GM23338 (cell line): ENCODE measurements at regions not wholly inside any gene's neighbourhood (a gene's known extent, or its start where the extent isn't known, plus 50 kb on each side); places are given as distances from the start of the nearest gene placed in this dataset.

Experiments
- EZH2 ChIP-seq: fragments of 200-600 bp; sonication (generic); IDR thresholded peaks from one replicate; pipeline ENCODE4 v1.8.0; 2017; ENCODE audit warnings: antibody characterized with exemption, mild to moderate bottlenecking, low read depth; ENCODE audit not compliant: unreplicated experiment
- EZH2phosphoT487 ChIP-seq: fragments of 200-600 bp; sonication (generic); IDR thresholded peaks from one replicate; pipeline ENCODE4 v1.8.1; 2018; ENCODE audit warnings: antibody characterized with exemption; ENCODE audit not compliant: unreplicated experiment
- POLR2AphosphoS5 ChIP-seq: IDR thresholded peaks from 2 replicates; pipeline ENCODE4 v1.6.1; 2016; ENCODE audit warnings: antibody characterized with exemption, low read depth
- TF ChIP-seq, protein P1 (sequence below), 2 experiments: fragments of 200-600 bp in 1 of 2; sonication (generic) in 1 of 2; conservative IDR thresholded peaks; 2 replicates each; pipeline versions ENCODE4 v1.5.1 to v1.6.1; 2016 to 2017; ENCODE audit warnings: antibody characterized with exemption in 2 of 2, low read depth in 2 of 2, mild to moderate bottlenecking in 2 of 2, moderate library complexity in 1 of 2
- TF ChIP-seq, protein P2 (sequence below): IDR thresholded peaks from 2 replicates; pipeline ENCODE4 v1.6.1; 2016; ENCODE audit warnings: antibody characterized with exemption
- TF ChIP-seq, protein P3 (sequence below): IDR thresholded peaks from one replicate; pipeline ENCODE4 v1.6.1; 2018; ENCODE audit warnings: antibody characterized with exemption; ENCODE audit not compliant: unreplicated experiment

DNA sequence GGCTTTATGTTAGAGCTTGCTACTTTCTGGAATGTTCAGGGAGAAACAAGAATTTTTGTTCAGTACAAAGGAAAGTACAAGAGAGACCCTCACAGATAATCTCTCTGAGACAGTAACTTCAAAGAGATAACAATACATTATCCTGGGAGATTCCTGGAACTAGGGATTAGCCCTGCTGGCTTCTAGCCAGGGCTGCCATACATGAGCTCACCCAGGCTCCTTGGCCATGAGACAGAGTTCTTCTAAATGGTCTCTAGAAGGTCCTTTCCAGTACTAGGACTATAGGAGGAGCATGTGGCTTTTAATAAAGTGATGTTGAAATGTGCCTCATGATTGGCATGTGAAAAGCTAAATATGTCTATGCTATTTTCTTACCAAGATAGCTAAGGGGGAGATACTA, 342.5 kb downstream of the EMP1 start:
- TF ChIP-seq, protein P1, sequence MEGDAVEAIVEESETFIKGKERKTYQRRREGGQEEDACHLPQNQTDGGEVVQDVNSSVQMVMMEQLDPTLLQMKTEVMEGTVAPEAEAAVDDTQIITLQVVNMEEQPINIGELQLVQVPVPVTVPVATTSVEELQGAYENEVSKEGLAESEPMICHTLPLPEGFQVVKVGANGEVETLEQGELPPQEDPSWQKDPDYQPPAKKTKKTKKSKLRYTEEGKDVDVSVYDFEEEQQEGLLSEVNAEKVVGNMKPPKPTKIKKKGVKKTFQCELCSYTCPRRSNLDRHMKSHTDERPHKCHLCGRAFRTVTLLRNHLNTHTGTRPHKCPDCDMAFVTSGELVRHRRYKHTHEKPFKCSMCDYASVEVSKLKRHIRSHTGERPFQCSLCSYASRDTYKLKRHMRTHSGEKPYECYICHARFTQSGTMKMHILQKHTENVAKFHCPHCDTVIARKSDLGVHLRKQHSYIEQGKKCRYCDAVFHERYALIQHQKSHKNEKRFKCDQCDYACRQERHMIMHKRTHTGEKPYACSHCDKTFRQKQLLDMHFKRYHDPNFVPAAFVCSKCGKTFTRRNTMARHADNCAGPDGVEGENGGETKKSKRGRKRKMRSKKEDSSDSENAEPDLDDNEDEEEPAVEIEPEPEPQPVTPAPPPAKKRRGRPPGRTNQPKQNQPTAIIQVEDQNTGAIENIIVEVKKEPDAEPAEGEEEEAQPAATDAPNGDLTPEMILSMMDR (conservative IDR thresholded peaks at IDR 0.05; ENCODE audit: low read depth in 2 of 2) = no peak
- TF ChIP-seq EZH2phosphoT487 (no peak), EZH2 (no peak), POLR2AphosphoS5 (no peak)
- TF ChIP-seq, protein P2, sequence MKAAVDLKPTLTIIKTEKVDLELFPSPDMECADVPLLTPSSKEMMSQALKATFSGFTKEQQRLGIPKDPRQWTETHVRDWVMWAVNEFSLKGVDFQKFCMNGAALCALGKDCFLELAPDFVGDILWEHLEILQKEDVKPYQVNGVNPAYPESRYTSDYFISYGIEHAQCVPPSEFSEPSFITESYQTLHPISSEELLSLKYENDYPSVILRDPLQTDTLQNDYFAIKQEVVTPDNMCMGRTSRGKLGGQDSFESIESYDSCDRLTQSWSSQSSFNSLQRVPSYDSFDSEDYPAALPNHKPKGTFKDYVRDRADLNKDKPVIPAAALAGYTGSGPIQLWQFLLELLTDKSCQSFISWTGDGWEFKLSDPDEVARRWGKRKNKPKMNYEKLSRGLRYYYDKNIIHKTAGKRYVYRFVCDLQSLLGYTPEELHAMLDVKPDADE = no peak
- TF ChIP-seq, protein P3, sequence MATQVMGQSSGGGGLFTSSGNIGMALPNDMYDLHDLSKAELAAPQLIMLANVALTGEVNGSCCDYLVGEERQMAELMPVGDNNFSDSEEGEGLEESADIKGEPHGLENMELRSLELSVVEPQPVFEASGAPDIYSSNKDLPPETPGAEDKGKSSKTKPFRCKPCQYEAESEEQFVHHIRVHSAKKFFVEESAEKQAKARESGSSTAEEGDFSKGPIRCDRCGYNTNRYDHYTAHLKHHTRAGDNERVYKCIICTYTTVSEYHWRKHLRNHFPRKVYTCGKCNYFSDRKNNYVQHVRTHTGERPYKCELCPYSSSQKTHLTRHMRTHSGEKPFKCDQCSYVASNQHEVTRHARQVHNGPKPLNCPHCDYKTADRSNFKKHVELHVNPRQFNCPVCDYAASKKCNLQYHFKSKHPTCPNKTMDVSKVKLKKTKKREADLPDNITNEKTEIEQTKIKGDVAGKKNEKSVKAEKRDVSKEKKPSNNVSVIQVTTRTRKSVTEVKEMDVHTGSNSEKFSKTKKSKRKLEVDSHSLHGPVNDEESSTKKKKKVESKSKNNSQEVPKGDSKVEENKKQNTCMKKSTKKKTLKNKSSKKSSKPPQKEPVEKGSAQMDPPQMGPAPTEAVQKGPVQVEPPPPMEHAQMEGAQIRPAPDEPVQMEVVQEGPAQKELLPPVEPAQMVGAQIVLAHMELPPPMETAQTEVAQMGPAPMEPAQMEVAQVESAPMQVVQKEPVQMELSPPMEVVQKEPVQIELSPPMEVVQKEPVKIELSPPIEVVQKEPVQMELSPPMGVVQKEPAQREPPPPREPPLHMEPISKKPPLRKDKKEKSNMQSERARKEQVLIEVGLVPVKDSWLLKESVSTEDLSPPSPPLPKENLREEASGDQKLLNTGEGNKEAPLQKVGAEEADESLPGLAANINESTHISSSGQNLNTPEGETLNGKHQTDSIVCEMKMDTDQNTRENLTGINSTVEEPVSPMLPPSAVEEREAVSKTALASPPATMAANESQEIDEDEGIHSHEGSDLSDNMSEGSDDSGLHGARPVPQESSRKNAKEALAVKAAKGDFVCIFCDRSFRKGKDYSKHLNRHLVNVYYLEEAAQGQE = no peak
